GM06990 (cell line): ENCODE measurements at regions not wholly inside any gene's neighbourhood (a gene's known extent, or its start where the extent isn't known, plus 50 kb on each side); places are given as distances from the start of the nearest gene placed in this dataset.

Experiments
- DNase-seq: peaks from one replicate; pipeline ENCODE4 v3.0.0-alpha.2; 2011; ENCODE audit not compliant: insufficient read length; ENCODE audit errors: extremely low read depth
- H3K27me3 ChIP-seq: replicated peaks from 2 replicates; pipeline ENCODE4 v1.6.0; 2011; ENCODE audit warnings: low read length; ENCODE audit not compliant: control insufficient read depth, insufficient read depth
- H3K36me3 ChIP-seq: 2 replicates; pipeline ENCODE4 v1.5.1; 2011; ENCODE audit warnings: low read length; ENCODE audit not compliant: control insufficient read depth, insufficient read depth
- H3K4me3 ChIP-seq: replicated peaks from 2 replicates; pipeline ENCODE4 v1.5.1; 2011; ENCODE audit warnings: low read depth, mild to moderate bottlenecking, control low read depth, low read length
- CTCF ChIP-seq: IDR thresholded peaks from 2 replicates; pipeline ENCODE4 v1.5.1; 2011; ENCODE audit warnings: low read length, control low read depth, mild to moderate bottlenecking, inconsistent platforms; ENCODE audit not compliant: insufficient read depth, poor library complexity, severe bottlenecking

DNA sequence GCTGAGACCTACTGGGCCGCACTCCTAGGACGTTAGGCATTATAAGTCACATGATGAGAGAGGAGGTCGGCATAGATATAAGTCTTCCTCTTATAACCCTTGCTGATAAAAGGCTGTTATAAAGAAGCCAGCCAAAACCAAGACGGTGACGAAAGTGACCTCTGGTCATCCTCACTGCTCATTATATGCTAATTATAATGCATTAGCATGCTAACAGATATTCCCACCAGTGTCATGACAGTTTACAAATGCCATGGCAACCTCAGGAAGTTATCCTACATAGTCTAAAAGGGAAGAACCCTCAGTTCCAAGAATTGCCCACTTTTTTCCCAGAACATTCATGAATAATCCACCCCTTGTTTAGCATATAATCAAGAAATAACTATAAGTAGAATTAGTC lies 222.4 kb downstream of the TLE1 start:
- Histone ChIP-seq H3K4me3 (no peak overlapping the region), H3K27me3 (no peaks in the 10 kb centered on the region), H3K36me3 (no peaks in the 10 kb centered on the region)
- no peak for TF ChIP-seq CTCF
- no peak for DNase-seq

DNA sequence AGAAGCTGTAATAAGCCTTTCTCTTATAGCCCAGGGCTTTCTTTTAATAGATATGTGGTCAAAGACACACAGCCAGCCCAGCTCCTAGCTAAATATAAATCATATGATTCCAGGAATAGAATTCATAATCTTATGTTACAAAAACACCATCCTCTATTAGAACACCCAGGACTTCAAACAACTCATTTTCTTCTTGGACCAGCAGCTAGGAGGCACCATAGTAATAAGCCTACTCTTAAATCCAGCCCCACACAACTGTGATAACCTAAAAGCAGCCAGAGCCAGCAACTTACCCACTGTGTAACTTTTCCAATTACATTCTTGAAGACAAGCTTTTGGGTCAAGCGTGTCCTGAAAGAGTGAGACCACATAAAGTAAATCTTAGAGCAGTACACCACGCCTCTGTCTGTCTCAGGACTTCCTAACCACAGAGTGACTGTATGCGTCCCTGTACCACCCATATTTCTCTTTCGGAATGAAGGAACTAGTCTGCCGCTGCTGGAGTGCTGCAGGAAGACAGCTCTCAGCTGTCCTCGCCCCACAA lies 223.8 kb downstream of the TLE1 start:
- no peak for TF ChIP-seq CTCF
- Histone ChIP-seq H3K36me3 (no peaks in the 10 kb centered on the region), H3K27me3 (no peaks in the 10 kb centered on the region), H3K4me3 (no peak overlapping the region)
- DNase-seq, result no peak

- H3K36me3 ChIP-seq, result no peaks in the 10 kb centered on the region
- H3K27me3 ChIP-seq, result no peaks in the 10 kb centered on the region
- no peak overlapping the region for H3K4me3 ChIP-seq
- no peak for TF ChIP-seq CTCF
- DNase-seq, result no peak
Measured at GRCh38 chr9:81462801-81463200, 226.5 kb downstream of the TLE1 start.

DNA sequence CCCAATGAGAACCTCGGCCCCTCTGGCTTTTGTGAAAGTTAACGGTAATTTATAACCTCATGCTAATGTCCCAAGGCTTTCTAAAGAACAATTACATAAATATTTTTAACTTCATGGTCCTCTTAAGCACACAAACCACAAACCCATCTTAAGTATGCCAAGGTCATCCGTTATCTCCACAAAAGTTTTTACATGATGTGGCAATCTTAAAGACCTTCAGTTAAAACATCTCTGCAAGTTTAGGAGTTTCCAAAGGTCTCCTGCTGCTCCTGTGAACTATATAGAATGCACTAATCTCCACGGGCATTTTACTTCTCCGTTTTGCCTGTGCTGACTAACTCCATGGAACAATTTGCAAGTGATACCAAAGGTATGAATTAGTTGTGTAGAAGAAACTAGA lies 228.2 kb downstream of the TLE1 start:
- no peaks in the 10 kb centered on the region for H3K27me3 ChIP-seq
- no peak overlapping the region for H3K4me3 ChIP-seq
- no peak for TF ChIP-seq CTCF
- no peaks in the 10 kb centered on the region for H3K36me3 ChIP-seq
- no peak for DNase-seq

- no peaks in the 10 kb centered on the region for H3K27me3 ChIP-seq
- no peak for DNase-seq
- no peaks in the 10 kb centered on the region for H3K36me3 ChIP-seq
- no peak for TF ChIP-seq CTCF
- H3K4me3 ChIP-seq, result no peak overlapping the region
Measured at GRCh38 chr9:81460693-81461092, 228.7 kb downstream of the TLE1 start.

- Histone ChIP-seq H3K4me3 (no peak overlapping the region), H3K27me3 (no peaks in the 10 kb centered on the region), H3K36me3 (no peaks in the 10 kb centered on the region)
- TF ChIP-seq CTCF, result no peak
- no peak for DNase-seq
Measured at GRCh38 chr9:81459591-81459990, 229.8 kb downstream of the TLE1 start.
